Mesothelial cell of epicardium (in vitro differentiated cells): ENCODE measurements at regions not wholly inside any gene's neighbourhood (a gene's known extent, or its start where the extent isn't known, plus 50 kb on each side); places are given as distances from the start of the nearest gene placed in this dataset.

ENCODE experiments used
- DNase-seq, 2 experiments: peaks; one replicate each; pipeline ENCODE4 v3.0.0; 2021; ENCODE audit warnings: low spot score in 2 of 2; ENCODE audit not compliant: unreplicated experiment in 2 of 2
- H3K27ac Mint-ChIP-seq: 2 replicates; pipeline ENCODE4 v1.8.0; 2021; ENCODE audit warnings: mixed read lengths
- H3K27me3 Mint-ChIP-seq: 2 replicates; pipeline ENCODE4 v1.8.0; 2021; ENCODE audit warnings: low read depth, mixed read lengths
- H3K36me3 Mint-ChIP-seq: 2 replicates; pipeline ENCODE4 v1.8.0; 2021; ENCODE audit warnings: mixed read lengths
- H3K4me1 Mint-ChIP-seq: 2 replicates; pipeline ENCODE4 v1.8.0; 2021; ENCODE audit warnings: mixed read lengths
- H3K4me3 Mint-ChIP-seq: 2 replicates; pipeline ENCODE4 v1.8.0; 2021; ENCODE audit warnings: mild to moderate bottlenecking, moderate library complexity, mixed read lengths
- H3K9me3 Mint-ChIP-seq: 2 replicates; pipeline ENCODE4 v1.8.0; 2021; ENCODE audit warnings: mixed read lengths
- TF ChIP-seq, protein P1 (sequence below): fragments of 200-600 bp; sonication (generic); IDR thresholded peaks from one replicate; pipeline ENCODE4 v1.5.0; 2021; ENCODE audit warnings: antibody characterized with exemption; ENCODE audit not compliant: unreplicated experiment

GRCh38 chr5:82417776-82418607 is 139.8 kb upstream of the RPS23 start:
- Mint-ChIP-seq H3K36me3 (no peaks in the 10 kb centered on the region), H3K4me1 (peaks cover 56% of the 10 kb centered on the region), H3K4me3 (no peak overlapping the region), H3K9me3 (peaks cover 4% of the 10 kb centered on the region), H3K27ac (peak overlapping the region; percentile 21), H3K27me3 (no peaks in the 10 kb centered on the region)
- no peak for DNase-seq
- TF ChIP-seq, protein P1, sequence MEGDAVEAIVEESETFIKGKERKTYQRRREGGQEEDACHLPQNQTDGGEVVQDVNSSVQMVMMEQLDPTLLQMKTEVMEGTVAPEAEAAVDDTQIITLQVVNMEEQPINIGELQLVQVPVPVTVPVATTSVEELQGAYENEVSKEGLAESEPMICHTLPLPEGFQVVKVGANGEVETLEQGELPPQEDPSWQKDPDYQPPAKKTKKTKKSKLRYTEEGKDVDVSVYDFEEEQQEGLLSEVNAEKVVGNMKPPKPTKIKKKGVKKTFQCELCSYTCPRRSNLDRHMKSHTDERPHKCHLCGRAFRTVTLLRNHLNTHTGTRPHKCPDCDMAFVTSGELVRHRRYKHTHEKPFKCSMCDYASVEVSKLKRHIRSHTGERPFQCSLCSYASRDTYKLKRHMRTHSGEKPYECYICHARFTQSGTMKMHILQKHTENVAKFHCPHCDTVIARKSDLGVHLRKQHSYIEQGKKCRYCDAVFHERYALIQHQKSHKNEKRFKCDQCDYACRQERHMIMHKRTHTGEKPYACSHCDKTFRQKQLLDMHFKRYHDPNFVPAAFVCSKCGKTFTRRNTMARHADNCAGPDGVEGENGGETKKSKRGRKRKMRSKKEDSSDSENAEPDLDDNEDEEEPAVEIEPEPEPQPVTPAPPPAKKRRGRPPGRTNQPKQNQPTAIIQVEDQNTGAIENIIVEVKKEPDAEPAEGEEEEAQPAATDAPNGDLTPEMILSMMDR = no peak

GRCh38 chr5:82416512-82416911 is 138.4 kb upstream of the RPS23 start:
- Mint-ChIP-seq H3K27ac (peak overlapping the region; percentile 14), H3K36me3 (no peaks in the 10 kb centered on the region), H3K4me3 (no peak overlapping the region), H3K4me1 (peaks cover 55% of the 10 kb centered on the region), H3K27me3 (no peaks in the 10 kb centered on the region), H3K9me3 (peaks cover 7% of the 10 kb centered on the region)
- TF ChIP-seq, protein P1 = no peak
- DNase-seq = no peak

DNA sequence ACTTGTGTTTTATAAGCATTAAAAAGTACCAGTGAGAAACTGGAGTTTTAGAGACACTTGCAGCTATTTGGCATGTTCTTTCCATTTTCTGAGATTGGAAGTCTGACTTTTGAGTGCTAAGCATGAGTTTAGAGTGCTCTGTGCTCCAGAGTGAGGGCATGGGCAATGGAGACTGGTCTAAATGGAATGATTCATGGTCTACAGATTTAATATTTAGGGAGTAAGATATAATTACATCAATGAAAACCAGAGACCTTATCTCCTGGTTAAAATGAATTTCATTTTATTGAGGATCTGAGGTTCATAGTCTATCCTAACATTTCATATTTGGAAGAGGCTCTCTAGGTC is 135.9 kb upstream of the RPS23 start:
- Mint-ChIP-seq H3K4me1 (peaks cover 31% of the 10 kb centered on the region), H3K4me3 (no peak overlapping the region)

GRCh38 chr5:82413302-82414040 is 135.3 kb upstream of the RPS23 start:
- H3K4me1 Mint-ChIP-seq = peaks cover 30% of the 10 kb centered on the region
- H3K4me3 Mint-ChIP-seq = no peak overlapping the region
- H3K9me3 Mint-ChIP-seq = peaks cover 7% of the 10 kb centered on the region
- TF ChIP-seq, protein P1 = no peak
- no peaks in the 10 kb centered on the region for H3K27me3 Mint-ChIP-seq
- peak overlapping the region; percentile 38 for H3K27ac Mint-ChIP-seq
- no peak for DNase-seq
- H3K36me3 Mint-ChIP-seq = no peaks in the 10 kb centered on the region

More for the DNA sequence above, 135.9 kb upstream of the RPS23 start:
- DNase-seq = no peak
- H3K9me3 Mint-ChIP-seq = peaks cover 7% of the 10 kb centered on the region
- no peaks in the 10 kb centered on the region for H3K36me3 Mint-ChIP-seq
- H3K27me3 Mint-ChIP-seq = no peaks in the 10 kb centered on the region
- no peak overlapping the region for H3K27ac Mint-ChIP-seq
- TF ChIP-seq, protein P1 = no peak

GRCh38 chr5:82408033-82408432 is 129.9 kb upstream of the RPS23 start:
- H3K27me3 Mint-ChIP-seq = no peaks in the 10 kb centered on the region
- peaks cover 10% of the 10 kb centered on the region for H3K36me3 Mint-ChIP-seq
- TF ChIP-seq, protein P1 = no peak
- no peak overlapping the region for H3K4me3 Mint-ChIP-seq
- H3K27ac Mint-ChIP-seq = no peak overlapping the region
- peaks cover 3% of the 10 kb centered on the region for H3K4me1 Mint-ChIP-seq
- peaks cover 27% of the 10 kb centered on the region for H3K9me3 Mint-ChIP-seq
- DNase-seq = no peak
